BJ (cell line): ENCODE measurements at regions not wholly inside any gene's neighbourhood (a gene's known extent, or its start where the extent isn't known, plus 50 kb on each side); places are given as distances from the start of the nearest gene placed in this dataset.

Source experiments
- CTCF ChIA-PET: fragments of 350-600 bp; formaldehyde crosslinking; extraction: SDS; loops from one replicate; lab custom pipeline; 2021; ENCODE audit warnings: antibody characterized with exemption, inconsistent platforms; lab: Yijun Ruan, JAX
- POLR2A ChIA-PET: fragments of 300-600 bp; sonication (Branson Sonifier 250); formaldehyde crosslinking; extraction: SDS; loops from one replicate; lab custom pipeline; 2021; ENCODE audit warnings: antibody characterized with exemption; lab: Charles Lee
- DNase-seq: peaks from one replicate; pipeline ENCODE4 v3.0.0-alpha.2; 2011; ENCODE audit warnings: low read depth
- H3K27me3 ChIP-seq: 2 replicates; pipeline ENCODE4 v1.6.0; 2011; ENCODE audit warnings: low read length; ENCODE audit not compliant: control insufficient read depth, insufficient read depth
- H3K36me3 ChIP-seq: 2 replicates; pipeline ENCODE4 v1.5.1; 2011; ENCODE audit warnings: low read length; ENCODE audit not compliant: control insufficient read depth, insufficient read depth
- H3K4me3 ChIP-seq: 2 replicates; pipeline ENCODE4 v1.5.1; 2011; ENCODE audit warnings: low read depth, mild to moderate bottlenecking, control low read depth, low read length
- TF ChIP-seq, protein P1 (sequence below): IDR thresholded peaks from 2 replicates; pipeline ENCODE4 v1.5.1; 2011; ENCODE audit warnings: low read depth, mild to moderate bottlenecking, control low read depth, inconsistent platforms, low read length, moderate library complexity; ENCODE audit not compliant: insufficient read depth

DNA sequence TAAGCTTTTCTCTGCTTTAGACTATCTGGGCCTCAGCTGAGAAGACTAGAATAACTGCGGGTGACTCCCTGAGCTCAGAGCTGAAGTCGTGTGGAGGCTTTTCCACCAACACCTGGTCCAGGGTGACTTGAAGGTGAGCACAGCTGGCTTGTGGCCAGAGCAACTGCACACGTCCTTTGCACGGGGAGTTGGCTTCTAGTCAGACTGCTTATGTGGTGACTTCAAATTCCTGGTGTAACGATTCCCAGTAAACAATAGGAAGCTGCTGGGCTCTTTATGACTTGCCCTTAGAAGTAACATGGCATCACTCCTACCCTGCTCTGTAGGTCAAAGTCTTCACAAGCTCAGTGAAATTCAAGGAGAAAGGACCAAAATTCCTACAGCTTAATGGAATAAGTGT lies 800.6 kb upstream of the CDH6 start:
- POLR2A ChIA-PET: no interaction called here
- TF ChIP-seq, protein P1, sequence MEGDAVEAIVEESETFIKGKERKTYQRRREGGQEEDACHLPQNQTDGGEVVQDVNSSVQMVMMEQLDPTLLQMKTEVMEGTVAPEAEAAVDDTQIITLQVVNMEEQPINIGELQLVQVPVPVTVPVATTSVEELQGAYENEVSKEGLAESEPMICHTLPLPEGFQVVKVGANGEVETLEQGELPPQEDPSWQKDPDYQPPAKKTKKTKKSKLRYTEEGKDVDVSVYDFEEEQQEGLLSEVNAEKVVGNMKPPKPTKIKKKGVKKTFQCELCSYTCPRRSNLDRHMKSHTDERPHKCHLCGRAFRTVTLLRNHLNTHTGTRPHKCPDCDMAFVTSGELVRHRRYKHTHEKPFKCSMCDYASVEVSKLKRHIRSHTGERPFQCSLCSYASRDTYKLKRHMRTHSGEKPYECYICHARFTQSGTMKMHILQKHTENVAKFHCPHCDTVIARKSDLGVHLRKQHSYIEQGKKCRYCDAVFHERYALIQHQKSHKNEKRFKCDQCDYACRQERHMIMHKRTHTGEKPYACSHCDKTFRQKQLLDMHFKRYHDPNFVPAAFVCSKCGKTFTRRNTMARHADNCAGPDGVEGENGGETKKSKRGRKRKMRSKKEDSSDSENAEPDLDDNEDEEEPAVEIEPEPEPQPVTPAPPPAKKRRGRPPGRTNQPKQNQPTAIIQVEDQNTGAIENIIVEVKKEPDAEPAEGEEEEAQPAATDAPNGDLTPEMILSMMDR: no peak
- CTCF ChIA-PET: no interaction called here
- Histone ChIP-seq H3K4me3 (no peak overlapping the region), H3K36me3 (no peaks in the 10 kb centered on the region), H3K27me3 (no peaks in the 10 kb centered on the region)
- no peak for DNase-seq

DNA sequence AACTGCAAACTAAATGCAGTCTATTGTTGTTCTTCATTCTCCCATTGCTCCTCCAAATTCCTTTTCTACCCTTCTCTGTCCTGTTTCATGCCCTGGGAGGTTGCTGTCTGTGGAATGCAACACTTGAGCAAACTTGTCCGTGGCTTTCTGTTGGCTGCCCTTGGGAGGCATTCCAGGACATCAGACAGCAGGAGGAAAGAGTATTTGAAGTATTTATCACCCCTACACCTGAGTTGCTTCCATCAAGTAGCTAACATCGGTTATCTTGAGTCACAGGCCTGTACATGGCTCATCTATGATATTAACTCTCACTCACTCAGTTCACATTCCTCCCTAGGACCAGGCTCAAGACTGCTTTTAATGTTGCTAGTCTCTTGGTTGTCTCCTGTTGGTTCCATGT lies 803.4 kb upstream of the CDH6 start:
- TF ChIP-seq, protein P1: no peak
- CTCF ChIA-PET: no interaction called here
- POLR2A ChIA-PET: no interaction called here

DNA sequence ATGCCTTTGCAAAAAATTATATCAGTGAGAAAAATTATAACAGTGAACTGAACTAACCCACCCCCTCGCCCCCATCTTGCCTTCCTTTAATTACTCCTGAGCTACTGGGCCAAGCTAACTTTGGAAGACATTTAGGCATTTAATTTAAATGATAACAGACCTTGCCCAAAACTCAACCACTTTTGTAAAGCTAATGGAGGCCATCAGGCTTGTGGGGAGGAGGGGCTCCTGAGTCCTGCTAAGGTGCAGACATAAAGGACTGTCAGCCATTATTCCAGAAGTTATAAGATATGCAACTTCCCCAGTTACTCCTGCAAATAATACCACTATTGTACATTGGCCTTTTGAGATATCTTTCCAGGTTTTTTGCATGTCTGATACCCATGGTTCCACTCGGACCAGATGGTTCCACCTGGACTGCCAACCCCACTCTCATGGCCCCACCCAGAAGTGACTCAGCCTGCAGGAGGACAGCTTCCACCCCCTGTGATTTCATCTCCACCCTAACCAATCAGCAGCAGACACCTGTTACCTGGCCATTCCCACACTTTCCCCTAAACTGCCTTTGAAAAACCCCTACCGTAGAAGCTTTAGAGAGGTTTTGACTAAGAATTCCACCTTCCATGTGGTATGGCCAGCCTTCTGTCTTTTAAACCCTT lies 805.4 kb upstream of the CDH6 start:
- DNase-seq: no peak
- Histone ChIP-seq H3K36me3 (no peaks in the 10 kb centered on the region), H3K4me3 (no peak overlapping the region), H3K27me3 (no peaks in the 10 kb centered on the region)
- ChIA-PET POLR2A (no interaction called here), CTCF (no interaction called here)
- TF ChIP-seq, protein P1: no peak

More for the DNA sequence above, 803.4 kb upstream of the CDH6 start:
- DNase-seq: no peak
- Histone ChIP-seq H3K4me3 (no peak overlapping the region), H3K27me3 (no peaks in the 10 kb centered on the region), H3K36me3 (no peaks in the 10 kb centered on the region)

DNA sequence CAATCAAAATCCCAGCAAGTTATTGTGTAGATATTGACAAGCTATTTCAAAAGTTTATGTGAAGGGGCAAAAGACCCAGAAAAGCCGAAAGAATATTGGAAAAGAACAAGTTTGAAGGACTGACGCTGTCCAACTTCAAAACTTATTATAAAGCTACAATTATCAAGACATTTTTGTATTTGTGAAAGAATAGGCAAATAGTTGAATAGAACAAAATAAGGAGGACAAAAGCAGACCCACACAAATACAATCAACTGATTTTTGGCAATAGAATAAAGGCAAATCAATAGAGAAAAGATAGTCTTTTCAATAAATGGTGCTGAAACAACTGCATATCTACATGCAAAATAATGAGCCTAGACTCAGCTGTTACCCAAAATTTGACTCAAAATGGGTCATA lies 807.7 kb upstream of the CDH6 start:
- ChIA-PET CTCF (no interaction called here), POLR2A (no interaction called here)
- no peaks in the 10 kb centered on the region for H3K27me3 ChIP-seq
- H3K4me3 ChIP-seq: no peak overlapping the region
- no peaks in the 10 kb centered on the region for H3K36me3 ChIP-seq
- DNase-seq: no peak
- TF ChIP-seq, protein P1: no peak

DNA sequence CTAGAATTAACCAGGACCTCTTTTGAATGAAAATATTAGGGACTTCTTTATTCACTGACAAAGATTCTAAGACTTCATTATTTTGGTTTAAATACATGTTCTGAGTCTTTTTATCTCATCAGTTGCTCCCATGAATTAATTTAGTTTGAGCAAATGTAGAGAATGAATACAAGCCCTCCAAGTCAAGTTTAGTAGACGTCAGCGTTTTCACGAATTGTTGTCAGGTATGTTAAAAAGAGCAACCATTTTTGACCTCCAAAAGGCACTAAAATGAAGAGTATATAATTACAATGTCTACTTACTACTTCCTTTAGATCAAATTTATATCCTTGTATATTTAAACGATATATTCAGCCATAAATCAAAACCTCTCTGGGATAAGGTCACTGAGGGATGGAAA lies 809.3 kb upstream of the CDH6 start:
- CTCF ChIA-PET: no interaction called here
- no peaks in the 10 kb centered on the region for H3K36me3 ChIP-seq
- TF ChIP-seq, protein P1: no peak
- POLR2A ChIA-PET: no interaction called here
- no peak for DNase-seq
- H3K27me3 ChIP-seq: no peaks in the 10 kb centered on the region
- H3K4me3 ChIP-seq: no peak overlapping the region
